Gastrocnemius medialis (tissue), 4 donors: ENCODE measurements at regions not wholly inside any gene's neighbourhood (a gene's known extent, or its start where the extent isn't known, plus 50 kb on each side); places are given as distances from the start of the nearest gene placed in this dataset.

ENCODE experiments used
- ATAC-seq, 2 donors: fragments of 150-250 bp; one replicate each; pipeline ENCODE4 v1.9.1; 2016
- DNase-seq, 2 donors: peaks; one replicate each; pipeline ENCODE4 v3.0.0-alpha.2; 2019
- H3K27ac ChIP-seq, 4 donors: fragments of 200-600 bp; sonication (generic); 1 replicate in 1 of 4; 2 replicates in 3 of 4; pipeline ENCODE4 v1.5.1; 2016 to 2018; ENCODE audit warnings: mild to moderate bottlenecking in 2 of 4, moderate library complexity in 1 of 4
- H3K27me3 ChIP-seq, 3 donors: fragments of 200-600 bp; sonication (generic) in 2 of 3; 1 replicate in 1 of 3; 2 replicates in 2 of 3; pipeline versions ENCODE4 v1.5.1 to v1.6.0; 2016 to 2019; ENCODE audit warnings: mild to moderate bottlenecking in 1 of 3, moderate library complexity in 1 of 3
- H3K36me3 ChIP-seq, 2 donors: fragments of 200-600 bp; sonication (generic) in 1 of 2; one replicate each; pipeline ENCODE4 v1.5.1; 2017 to 2018
- H3K4me1 ChIP-seq, 2 donors: fragments of 200-600 bp; sonication (generic) in 1 of 2; one replicate each; pipeline ENCODE4 v1.5.1; 2016 to 2017; ENCODE audit warnings: mild to moderate bottlenecking in 2 of 2
- H3K4me3 ChIP-seq, 4 donors: fragments of 200-600 bp; sonication (generic) in 3 of 4; 1 replicate in 1 of 4; 2 replicates in 3 of 4; pipeline ENCODE4 v1.5.1; 2016 to 2019; ENCODE audit warnings: mild to moderate bottlenecking in 2 of 4
- H3K9me3 ChIP-seq, 3 donors: fragments of 200-600 bp; sonication (generic) in 2 of 3; 1 replicate in 1 of 3; 2 replicates in 2 of 3; pipeline ENCODE4 v1.5.1; 2016 to 2019
- CTCF ChIP-seq, 5 experiments: fragments of 450-650 bp in 3 of 5; fragments of 200-600 bp in 2 of 5; sonication (generic) in 2 of 5; IDR thresholded peaks in 4 of 5; conservative IDR thresholded peaks in 1 of 5; 1 replicate in 4 of 5; 2 replicates in 1 of 5; pipeline ENCODE4 v1.5.1; 2016 to 2019; ENCODE audit warnings: antibody characterized with exemption in 5 of 5, mild to moderate bottlenecking in 3 of 5, moderate library complexity in 3 of 5
- POLR2A ChIP-seq, 2 donors: fragments of 450-650 bp; IDR thresholded peaks; one replicate each; pipeline ENCODE4 v1.6.1; 2017; ENCODE audit warnings: antibody characterized with exemption in 2 of 2, mild to moderate bottlenecking in 2 of 2, moderate library complexity in 2 of 2
- in situ Hi-C, 4 donors: fragments of 200-750 bp; cut with MboI; loops; one replicate each; pipeline versions ENCODE4 v1.15.0 to v1.8.0; 2017; ENCODE audit warnings: low sequenced_read_pairs in 4 of 4
- intact Hi-C: fragments of 100-400 bp; cut with DNase I; formaldehyde crosslinking; loops from one replicate; pipeline ENCODE4 v1.15.1; 2023; ENCODE audit warnings: low total_unique reads

GRCh38 chr6:106918115-106918514, 56.4 kb downstream of the CD24 start:
- Histone ChIP-seq H3K4me1 (no peaks in the 10 kb centered on the region), H3K27ac (no peak overlapping the region), H3K9me3 (no peaks in the 10 kb centered on the region), H3K27me3 (peaks cover 0 to 4% (median 0%) of the 10 kb centered on the region in 3 donors), H3K36me3 (no peaks in the 10 kb centered on the region), H3K4me3 (no peak overlapping the region)
- TF ChIP-seq CTCF (IDR thresholded peaks at IDR 0.05 in 4 of 5, conservative IDR thresholded peaks at IDR 0.05 in 1 of 5) (no peak), POLR2A (IDR thresholded peaks at IDR 0.05) (no peak)
- ATAC-seq (no peak), DNase-seq (no peak)
- in situ Hi-C loops (no loop called here), intact Hi-C loops (no loop called here)

- intact Hi-C loops (no loop called here), in situ Hi-C loops (no loop called here)
- no peak for DNase-seq
- Histone ChIP-seq H3K27ac (no peak overlapping the region), H3K9me3 (no peaks in the 10 kb centered on the region), H3K27me3 (no peaks in the 10 kb centered on the region), H3K36me3 (no peaks in the 10 kb centered on the region), H3K4me1 (no peaks in the 10 kb centered on the region), H3K4me3 (no peak overlapping the region)
- TF ChIP-seq POLR2A (IDR thresholded peaks at IDR 0.05) (no peak), CTCF (IDR thresholded peaks at IDR 0.05 in 4 of 5, conservative IDR thresholded peaks at IDR 0.05 in 1 of 5) (no peak)
- no peak for ATAC-seq
Measured at GRCh38 chr6:106916891-106917290, 57.6 kb downstream of the CD24 start.

GRCh38 chr6:106913676-106914280, 60.8 kb downstream of the CD24 start:
- Histone ChIP-seq H3K4me3 (no peak overlapping the region), H3K4me1 (no peaks in the 10 kb centered on the region), H3K27me3 (no peaks in the 10 kb centered on the region), H3K9me3 (no peaks in the 10 kb centered on the region), H3K27ac (no peak overlapping the region), H3K36me3 (no peaks in the 10 kb centered on the region)
- ATAC-seq (no peak), DNase-seq (no peak)
- TF ChIP-seq CTCF (IDR thresholded peaks at IDR 0.05 in 4 of 5, conservative IDR thresholded peaks at IDR 0.05 in 1 of 5) (no peak), POLR2A (IDR thresholded peaks at IDR 0.05) (no peak)
- intact Hi-C loops (no loop called here), in situ Hi-C loops (no loop called here)

GRCh38 chr6:106913111-106913510, 61.4 kb downstream of the CD24 start:
- ATAC-seq (no peak), DNase-seq (no peak)
- H3K9me3 ChIP-seq, result no peaks in the 10 kb centered on the region
- H3K36me3 ChIP-seq, result no peaks in the 10 kb centered on the region
- H3K4me1 ChIP-seq, result no peaks in the 10 kb centered on the region
- no peak overlapping the region for H3K27ac ChIP-seq
- in situ Hi-C loops (no loop called here), intact Hi-C loops (no loop called here)
- no peak overlapping the region for H3K4me3 ChIP-seq
- no peaks in the 10 kb centered on the region for H3K27me3 ChIP-seq
- TF ChIP-seq POLR2A (IDR thresholded peaks at IDR 0.05), result no peak
- no peak for TF ChIP-seq CTCF (IDR thresholded peaks at IDR 0.05 in 4 of 5, conservative IDR thresholded peaks at IDR 0.05 in 1 of 5)

- no peaks in the 10 kb centered on the region for H3K36me3 ChIP-seq
- no peak overlapping the region for H3K27ac ChIP-seq
- no peaks in the 10 kb centered on the region for H3K27me3 ChIP-seq
- no peak overlapping the region for H3K4me3 ChIP-seq
- in situ Hi-C loops, result no loop called here
- no peaks in the 10 kb centered on the region for H3K4me1 ChIP-seq
- TF ChIP-seq POLR2A (IDR thresholded peaks at IDR 0.05) (no peak), CTCF (IDR thresholded peaks at IDR 0.05 in 4 of 5, conservative IDR thresholded peaks at IDR 0.05 in 1 of 5) (no peak)
- intact Hi-C loops, result no loop called here
- DNase-seq, result no peak
- no peak for ATAC-seq
- no peaks in the 10 kb centered on the region for H3K9me3 ChIP-seq
Measured at GRCh38 chr6:106912091-106912490, 62.4 kb downstream of the CD24 start.
